HCT116 (cell line): ENCODE measurements at regions not wholly inside any gene's neighbourhood (a gene's known extent, or its start where the extent isn't known, plus 50 kb on each side); places are given as distances from the start of the nearest gene placed in this dataset.

Source experiments
- ATAC-seq: fragments of 200-7000 bp; cut with Tn5 transposase; 2 replicates; pipeline ENCODE4 v1.9.1; 2020; ENCODE audit warnings: mild to moderate bottlenecking, moderate library complexity
- BruUV-seq: library from RNA; stranded (reverse); fragments of 400-500 nt; replicated peaks from 2 replicates; lab custom pipeline; 2021; lab: Mats Ljungman, UMichigan
- CTCF ChIA-PET: fragments of 300-600 bp; sonication (Branson Sonifier 250); formaldehyde crosslinking; loops from one replicate; lab custom pipeline; 2021; ENCODE audit warnings: antibody characterized with exemption; lab: Charles Lee
- POLR2A ChIA-PET: fragments of 300-600, 350-600 bp; sonication (Branson Sonifier 250); formaldehyde crosslinking; loops from one replicate; lab custom pipeline; 2021; ENCODE audit warnings: antibody characterized with exemption; lab: Charles Lee
- RAD21 ChIA-PET, 2 experiments: fragments of 300-600 bp; sonication (Branson Sonifier 250); formaldehyde crosslinking; loops; one replicate each; lab custom pipeline; 2023; ENCODE audit warnings: low total read pairs in 2 of 2; ENCODE audit not compliant: uncharacterized antibody in 2 of 2, unreplicated experiment in 2 of 2, low non-redundant PET in 1 of 2; lab: Charles Lee
- DNase-seq: peaks from one replicate; pipeline ENCODE4 v3.0.0-alpha.2; 2010; ENCODE audit warnings: low read depth, low spot score
- H2AFZ ChIP-seq: fragments of 200-600 bp; shearing (Covaris generic), sonication (generic); 2 replicates; pipeline ENCODE4 v1.6.1; 2017; ENCODE audit warnings: low read depth, mixed run types, mixed read lengths, antibody characterized with exemption, low read length; ENCODE audit not compliant: poor library complexity, severe bottlenecking
- H3K27ac ChIP-seq: 2 replicates; pipeline ENCODE4 v1.5.1; 2012; ENCODE audit warnings: low read depth, low read length
- H3K27me3 ChIP-seq: fragments of 200-600 bp; sonication (generic); 2 replicates; pipeline ENCODE4 v1.6.1; 2016; ENCODE audit warnings: mixed run types, low read length, mixed read lengths; ENCODE audit not compliant: insufficient read depth
- H3K36me3 ChIP-seq, 2 experiments: fragments of 200-500 bp in 1 of 2; fragments of 200-600 bp in 1 of 2; sonication (Bioruptor generic) in 1 of 2; sonication (generic) in 1 of 2; 2 replicates each; pipeline versions ENCODE4 v1.5.1 to v1.6.1; 2014 to 2016; ENCODE audit warnings: low read length in 2 of 2, inconsistent platforms in 1 of 2, mixed read lengths in 1 of 2, mixed run types in 1 of 2; ENCODE audit not compliant: insufficient read depth in 2 of 2, control insufficient read depth in 1 of 2
- H3K4me1 ChIP-seq, 2 experiments: fragments of 200-600 bp in 1 of 2; sonication (generic) in 1 of 2; 2 replicates each; pipeline versions ENCODE4 v1.5.1 to v1.6.1; 2012 to 2017; ENCODE audit warnings: low read length in 2 of 2, inconsistent platforms in 1 of 2, mild to moderate bottlenecking in 1 of 2, mixed read lengths in 1 of 2, mixed run types in 1 of 2, moderate library complexity in 1 of 2; ENCODE audit not compliant: insufficient read depth in 2 of 2, control insufficient read depth in 1 of 2
- H3K4me2 ChIP-seq: fragments of 200-600 bp; sonication (generic); 2 replicates; pipeline ENCODE4 v1.6.1; 2017; ENCODE audit warnings: mixed run types, low read length, mixed read lengths
- H3K4me3 ChIP-seq, 2 experiments: fragments of 200-600 bp in 1 of 2; sonication (generic) in 1 of 2; replicated peaks in 1 of 2; 2 replicates each; pipeline ENCODE4 v1.5.1; 2011 to 2016; ENCODE audit warnings: low read length in 2 of 2, control low read depth in 1 of 2, low read depth in 1 of 2, mild to moderate bottlenecking in 1 of 2, mixed read lengths in 1 of 2, mixed run types in 1 of 2
- H3K79me2 ChIP-seq: fragments of 200-600 bp; sonication (generic); 2 replicates; pipeline ENCODE4 v1.6.1; 2017; ENCODE audit warnings: mild to moderate bottlenecking, mixed run types, low read length, moderate library complexity, mixed read lengths; ENCODE audit not compliant: insufficient read depth
- H3K9ac ChIP-seq: fragments of 200-600 bp; sonication (generic); 2 replicates; pipeline ENCODE4 v1.6.1; 2016; ENCODE audit warnings: low read length, mixed read lengths
- H3K9me2 ChIP-seq: fragments of 200-600 bp; sonication (generic), shearing (Covaris generic); 2 replicates; pipeline ENCODE4 v1.6.1; 2017; ENCODE audit warnings: mixed run types, mild to moderate bottlenecking, moderate library complexity; ENCODE audit not compliant: insufficient read depth
- H3K9me3 ChIP-seq, 2 experiments: fragments of 200-500 bp in 1 of 2; fragments of 200-600 bp in 1 of 2; sonication (Bioruptor generic) in 1 of 2; sonication (generic) in 1 of 2; 2 replicates each; pipeline ENCODE4 v1.6.1; 2014 to 2017; ENCODE audit warnings: low read length in 2 of 2, mixed read lengths in 2 of 2, inconsistent platforms in 1 of 2, low read depth in 1 of 2, mild to moderate bottlenecking in 1 of 2, mixed run types in 1 of 2, moderate library complexity in 1 of 2; ENCODE audit not compliant: control insufficient read depth in 1 of 2, insufficient read depth in 1 of 2
- H4K20me1 ChIP-seq: fragments of 200-600 bp; sonication (generic), shearing (Covaris generic); 2 replicates; pipeline ENCODE4 v1.6.1; 2017; ENCODE audit warnings: mixed run types, mild to moderate bottlenecking, moderate library complexity; ENCODE audit not compliant: insufficient read depth
- CBX3 ChIP-seq: IDR thresholded peaks from 2 replicates; pipeline ENCODE4 v1.6.1; 2012; ENCODE audit warnings: low read depth
- EZH2 ChIP-seq: fragments of 200-600 bp; sonication (generic); IDR thresholded peaks from 2 replicates; pipeline ENCODE4 v1.6.1; 2017; ENCODE audit warnings: antibody characterized with exemption, mixed run types
- EZH2phosphoT487 ChIP-seq: fragments of 200-600 bp; IDR thresholded peaks from 2 replicates; pipeline ENCODE4 v1.6.1; 2018; ENCODE audit warnings: antibody characterized with exemption, borderline replicate concordance
- JUND ChIP-seq: IDR thresholded peaks from 2 replicates; pipeline ENCODE4 v1.6.1; 2012
- POLR2AphosphoS5 ChIP-seq: IDR thresholded peaks from 2 replicates; pipeline ENCODE4 v1.6.1; 2011; ENCODE audit warnings: mild to moderate bottlenecking, low read depth, low read length, moderate library complexity
- SIN3A ChIP-seq: IDR thresholded peaks from 2 replicates; pipeline ENCODE4 v1.6.1; 2012; ENCODE audit warnings: low read depth
- SP1 ChIP-seq: IDR thresholded peaks from 2 replicates; pipeline ENCODE4 v1.6.1; 2012; ENCODE audit warnings: low read depth
- SRF ChIP-seq: IDR thresholded peaks from 2 replicates; pipeline ENCODE4 v1.6.1; 2012; ENCODE audit warnings: low read depth
- intact Hi-C: fragments of 100-400 bp; cut with micrococcal nuclease; formaldehyde crosslinking; loops from 2 replicates; pipeline ENCODE4 v1.10.0; 2022
- TF ChIP-seq, protein P1 (sequence below): IDR thresholded peaks from 2 replicates; pipeline ENCODE4 v1.6.1; 2012
- TF ChIP-seq, protein P2 (sequence below), 3 experiments: fragments of 200-600 bp in 1 of 3; sonication (generic) in 1 of 3; IDR thresholded peaks in 2 of 3; conservative IDR thresholded peaks in 1 of 3; 2 replicates each; pipeline ENCODE4 v1.5.1; 2012 to 2017; ENCODE audit warnings: low read depth in 2 of 3, low read length in 2 of 3, antibody characterized with exemption in 1 of 3, borderline replicate concordance in 1 of 3, control low read depth in 1 of 3, mild to moderate bottlenecking in 1 of 3, mixed read lengths in 1 of 3, mixed run types in 1 of 3, moderate library complexity in 1 of 3; ENCODE audit not compliant: insufficient read depth in 1 of 3
- TF ChIP-seq, protein P3 (sequence below): IDR thresholded peaks from 2 replicates; pipeline ENCODE4 v1.6.1; 2011; ENCODE audit warnings: mild to moderate bottlenecking, low read length, moderate library complexity; ENCODE audit not compliant: insufficient replicate concordance; ENCODE audit errors: extremely low read depth

DNA sequence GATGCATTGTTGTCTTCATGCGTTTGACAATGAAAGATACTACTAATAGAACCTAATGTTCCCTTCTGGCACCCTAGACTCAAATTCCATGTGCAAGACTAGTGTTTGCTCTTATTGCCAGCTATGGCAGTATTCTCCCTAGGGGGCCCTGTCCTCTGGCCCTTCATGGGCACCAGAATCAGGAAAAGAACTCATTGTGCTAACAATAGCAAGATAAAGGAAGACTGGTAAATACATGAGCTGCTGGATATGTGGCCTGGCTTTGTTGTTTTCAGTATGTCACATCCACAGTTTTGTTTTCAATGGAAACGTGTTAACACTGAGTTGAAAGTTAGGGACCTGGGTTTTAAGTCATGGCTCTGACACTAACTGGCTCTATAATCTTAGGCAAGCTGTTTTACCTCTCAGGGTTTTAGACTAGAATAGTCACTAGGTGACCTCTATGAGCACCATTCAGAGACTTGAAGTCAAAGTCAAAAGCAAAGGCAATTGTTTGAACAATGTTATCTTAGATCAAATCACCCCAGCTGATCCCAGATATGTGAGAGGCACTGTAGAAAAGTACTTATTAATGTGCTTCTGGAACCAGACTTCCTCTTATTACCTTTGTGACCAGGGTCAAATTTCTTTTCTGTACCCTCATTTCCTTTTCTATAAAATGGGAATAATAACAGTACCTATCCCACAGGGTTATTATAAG lies 253.7 kb upstream of the DIAPH2 start:
- no peak overlapping the region for H3K4me2 ChIP-seq
- no peak overlapping the region for H3K27ac ChIP-seq
- intact Hi-C loops, result no loop called here
- no peak overlapping the region for H3K4me3 ChIP-seq
- CTCF ChIA-PET, result no interaction called here
- H3K9me3 ChIP-seq, result no peaks in the 10 kb centered on the region
- TF ChIP-seq POLR2AphosphoS5, result no peak
- TF ChIP-seq SP1, result no peak
- TF ChIP-seq, protein P1, sequence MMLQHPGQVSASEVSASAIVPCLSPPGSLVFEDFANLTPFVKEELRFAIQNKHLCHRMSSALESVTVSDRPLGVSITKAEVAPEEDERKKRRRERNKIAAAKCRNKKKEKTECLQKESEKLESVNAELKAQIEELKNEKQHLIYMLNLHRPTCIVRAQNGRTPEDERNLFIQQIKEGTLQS, result no peak
- TF ChIP-seq SRF, result no peak
- no peak for TF ChIP-seq EZH2phosphoT487
- TF ChIP-seq, protein P2, sequence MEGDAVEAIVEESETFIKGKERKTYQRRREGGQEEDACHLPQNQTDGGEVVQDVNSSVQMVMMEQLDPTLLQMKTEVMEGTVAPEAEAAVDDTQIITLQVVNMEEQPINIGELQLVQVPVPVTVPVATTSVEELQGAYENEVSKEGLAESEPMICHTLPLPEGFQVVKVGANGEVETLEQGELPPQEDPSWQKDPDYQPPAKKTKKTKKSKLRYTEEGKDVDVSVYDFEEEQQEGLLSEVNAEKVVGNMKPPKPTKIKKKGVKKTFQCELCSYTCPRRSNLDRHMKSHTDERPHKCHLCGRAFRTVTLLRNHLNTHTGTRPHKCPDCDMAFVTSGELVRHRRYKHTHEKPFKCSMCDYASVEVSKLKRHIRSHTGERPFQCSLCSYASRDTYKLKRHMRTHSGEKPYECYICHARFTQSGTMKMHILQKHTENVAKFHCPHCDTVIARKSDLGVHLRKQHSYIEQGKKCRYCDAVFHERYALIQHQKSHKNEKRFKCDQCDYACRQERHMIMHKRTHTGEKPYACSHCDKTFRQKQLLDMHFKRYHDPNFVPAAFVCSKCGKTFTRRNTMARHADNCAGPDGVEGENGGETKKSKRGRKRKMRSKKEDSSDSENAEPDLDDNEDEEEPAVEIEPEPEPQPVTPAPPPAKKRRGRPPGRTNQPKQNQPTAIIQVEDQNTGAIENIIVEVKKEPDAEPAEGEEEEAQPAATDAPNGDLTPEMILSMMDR (IDR thresholded peaks at IDR 0.05 in 2 of 3, conservative IDR thresholded peaks at IDR 0.05 in 1 of 3; ENCODE audit: borderline replicate concordance in 1 of 3, insufficient read depth in 1 of 3, low read depth in 2 of 3, low read length in 2 of 3), result no peak
- TF ChIP-seq JUND, result no peak
- TF ChIP-seq SIN3A, result no peak
- no peak for TF ChIP-seq EZH2
- no peak for TF ChIP-seq CBX3
- TF ChIP-seq, protein P3, sequence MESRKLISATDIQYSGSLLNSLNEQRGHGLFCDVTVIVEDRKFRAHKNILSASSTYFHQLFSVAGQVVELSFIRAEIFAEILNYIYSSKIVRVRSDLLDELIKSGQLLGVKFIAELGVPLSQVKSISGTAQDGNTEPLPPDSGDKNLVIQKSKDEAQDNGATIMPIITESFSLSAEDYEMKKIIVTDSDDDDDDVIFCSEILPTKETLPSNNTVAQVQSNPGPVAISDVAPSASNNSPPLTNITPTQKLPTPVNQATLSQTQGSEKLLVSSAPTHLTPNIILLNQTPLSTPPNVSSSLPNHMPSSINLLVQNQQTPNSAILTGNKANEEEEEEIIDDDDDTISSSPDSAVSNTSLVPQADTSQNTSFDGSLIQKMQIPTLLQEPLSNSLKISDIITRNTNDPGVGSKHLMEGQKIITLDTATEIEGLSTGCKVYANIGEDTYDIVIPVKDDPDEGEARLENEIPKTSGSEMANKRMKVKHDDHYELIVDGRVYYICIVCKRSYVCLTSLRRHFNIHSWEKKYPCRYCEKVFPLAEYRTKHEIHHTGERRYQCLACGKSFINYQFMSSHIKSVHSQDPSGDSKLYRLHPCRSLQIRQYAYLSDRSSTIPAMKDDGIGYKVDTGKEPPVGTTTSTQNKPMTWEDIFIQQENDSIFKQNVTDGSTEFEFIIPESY, result no peak
- TF ChIP-seq, all 23 proteins: peak for 0
- Histone ChIP-seq H4K20me1 (no peaks in the 10 kb centered on the region), H3K9me2 (no peaks in the 10 kb centered on the region), H3K27me3 (no peaks in the 10 kb centered on the region), H2AFZ (no peak overlapping the region), H3K4me1 (no peaks in the 10 kb centered on the region), H3K79me2 (no peaks in the 10 kb centered on the region), H3K9ac (no peak overlapping the region), H3K36me3 (no peaks in the 10 kb centered on the region)
- RAD21 ChIA-PET, result no interaction called here
- DNase-seq, result no peak
- ATAC-seq, result no peak
- POLR2A ChIA-PET, result no interaction called here
- BruUV-seq, result no TSS peak
